Heart right ventricle (tissue), 16 donors: ENCODE measurements at regions not wholly inside any gene's neighbourhood (a gene's known extent, or its start where the extent isn't known, plus 50 kb on each side); places are given as distances from the start of the nearest gene placed in this dataset.

Experiments used
- ATAC-seq, 8 donors: fragments of 200-7000 bp; cut with Tn5 transposase; one replicate each; pipeline ENCODE4 v1.9.1; 2020; ENCODE audit warnings: mild to moderate bottlenecking in 8 of 8, moderate library complexity in 8 of 8, moderate number of reproducible peaks in 1 of 8
- DNase-seq, 2 donors: peaks; one replicate each; pipeline ENCODE4 v3.0.0-alpha.2; 2020
- H3K27ac ChIP-seq, 10 donors: fragments of 200-600 bp; sonication (generic) in 2 of 10; one replicate each; pipeline versions ENCODE4 v1.5.0 to v1.8.0; 2020 to 2022; ENCODE audit warnings: mild to moderate bottlenecking in 3 of 10
- H3K27me3 ChIP-seq, 7 donors: fragments of 200-600 bp; one replicate each; pipeline ENCODE4 v1.8.0; 2021 to 2022; ENCODE audit warnings: mild to moderate bottlenecking in 2 of 7
- H3K36me3 ChIP-seq, 9 donors: fragments of 200-600 bp; sonication (generic) in 1 of 9; one replicate each; pipeline versions ENCODE4 v1.5.0 to v1.8.0; 2020 to 2022; ENCODE audit warnings: mild to moderate bottlenecking in 2 of 9
- H3K4me1 ChIP-seq, 9 donors: fragments of 200-600 bp; sonication (generic) in 1 of 9; one replicate each; pipeline versions ENCODE4 v1.5.0 to v1.8.0; 2020 to 2022; ENCODE audit warnings: mild to moderate bottlenecking in 4 of 9
- H3K4me3 ChIP-seq, 10 donors: fragments of 200-600 bp; sonication (generic) in 2 of 10; one replicate each; pipeline versions ENCODE4 v1.5.0 to v1.8.0; 2020 to 2022; ENCODE audit warnings: mild to moderate bottlenecking in 7 of 10, moderate library complexity in 2 of 10
- H3K9me3 ChIP-seq, 11 donors: fragments of 200-600 bp in 10 of 11; sonication (generic) in 2 of 11; one replicate each; pipeline versions ENCODE4 v1.5.0 to v1.8.0; 2013 to 2022; ENCODE audit warnings: mild to moderate bottlenecking in 2 of 11, control low read depth in 1 of 11, moderate library complexity in 1 of 11
- WGBS, 2 donors: extraction: QIAGEN DNeasy Blood & Tissue Kit; methylation state at CpG; one replicate each; pipeline ENCODE4 v1.1.7; 2013; ENCODE audit warnings: inconsistent platforms in 1 of 2; 5-methylcytosine and 5-hydroxymethylcytosine counted together
- intact Hi-C, 10 donors: fragments of 100-400 bp; cut with DNase I; formaldehyde crosslinking; loops; one replicate each; pipeline versions ENCODE4 v1.11.1 to v1.14.2; 2022
- TF ChIP-seq, protein P1 (sequence below), 9 donors: fragments of 200-600 bp; sonication (generic) in 2 of 9; IDR thresholded peaks; one replicate each; pipeline versions ENCODE4 v1.5.0 to v1.8.0; 2021 to 2022; ENCODE audit warnings: antibody characterized with exemption in 9 of 9, mild to moderate bottlenecking in 5 of 9, moderate library complexity in 1 of 9
- donor health status: Arrhythmogenic right ventricular cardiomyopathy.
- donor health status: ischemic (EF 13 %, LVEDD 7.1; RV severe dilation, severe dysfunction).
- donor health status: healthy with polysubstance abuse.
- donor health status: DM: no; HTN: yes; CAD: no.
- donor health status: DM: no; HTN: no; CAD: no.
- donor health status: ischemic (EF 25% LVEDD 6.9; RV normal size, moderate dysfunction).
- donor health status: ischemic (EF 25% LVEDD 5.7; RV mildly dilated, moderate dysfunction).
- donor health status: healthy.
- donor health status: DM: yes; HTN: yes; CAD: no.
- donor health status: Ischemic cardiomyopathy.
- donor health status: ischemic (EF 35%, LVEDD 5.7; RV mildly dilated, moderate dysfunction).
- donor health status: nonischemic (EF 11% LVEDD 7.7; RV severe dilation, severe dysfunction).
- donor health status: DM: yes; HTN: yes; CAD: no.
- donor health status: PGD.
- donor health status: ischemic (EF 29% LVEDD 5.4; RV normal size, mild dysfunction).
- donor health status: nonischemic (EF 23%, LVEDD 6.1; RV moderate dilation, normal function).

- H3K4me3 ChIP-seq = no peak overlapping the region
- intact Hi-C loops = no loop called here
- no peaks in the 10 kb centered on the region for H3K4me1 ChIP-seq
- TF ChIP-seq, protein P1, sequence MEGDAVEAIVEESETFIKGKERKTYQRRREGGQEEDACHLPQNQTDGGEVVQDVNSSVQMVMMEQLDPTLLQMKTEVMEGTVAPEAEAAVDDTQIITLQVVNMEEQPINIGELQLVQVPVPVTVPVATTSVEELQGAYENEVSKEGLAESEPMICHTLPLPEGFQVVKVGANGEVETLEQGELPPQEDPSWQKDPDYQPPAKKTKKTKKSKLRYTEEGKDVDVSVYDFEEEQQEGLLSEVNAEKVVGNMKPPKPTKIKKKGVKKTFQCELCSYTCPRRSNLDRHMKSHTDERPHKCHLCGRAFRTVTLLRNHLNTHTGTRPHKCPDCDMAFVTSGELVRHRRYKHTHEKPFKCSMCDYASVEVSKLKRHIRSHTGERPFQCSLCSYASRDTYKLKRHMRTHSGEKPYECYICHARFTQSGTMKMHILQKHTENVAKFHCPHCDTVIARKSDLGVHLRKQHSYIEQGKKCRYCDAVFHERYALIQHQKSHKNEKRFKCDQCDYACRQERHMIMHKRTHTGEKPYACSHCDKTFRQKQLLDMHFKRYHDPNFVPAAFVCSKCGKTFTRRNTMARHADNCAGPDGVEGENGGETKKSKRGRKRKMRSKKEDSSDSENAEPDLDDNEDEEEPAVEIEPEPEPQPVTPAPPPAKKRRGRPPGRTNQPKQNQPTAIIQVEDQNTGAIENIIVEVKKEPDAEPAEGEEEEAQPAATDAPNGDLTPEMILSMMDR (IDR thresholded peaks at IDR 0.05) = no peak
- WGBS, 2 donors = 79 to 84% methylated on average over 4 of the region's 4 CpGs
- no peak for DNase-seq
- no peak for ATAC-seq
- no peak overlapping the region for H3K27ac ChIP-seq
- H3K9me3 ChIP-seq = peaks cover 0 to 20% (median 8%) of the 10 kb centered on the region in 11 donors
- no peaks in the 10 kb centered on the region for H3K36me3 ChIP-seq
- peaks cover 0 to 10% (median 0%) of the 10 kb centered on the region in 7 donors for H3K27me3 ChIP-seq
These were observed 167.6 kb upstream of the EOMES start for GRCh38 chr3:27889745-27890144.

- intact Hi-C loops = no loop called here
- no peaks in the 10 kb centered on the region for H3K27me3 ChIP-seq
- ATAC-seq (no peak), DNase-seq (no peak)
- H3K36me3 ChIP-seq = no peaks in the 10 kb centered on the region
- 79 to 84% methylated on average over 2 of the region's 2 CpGs for WGBS, 2 donors
- H3K9me3 ChIP-seq = peaks cover 0 to 5% (median 0%) of the 10 kb centered on the region in 11 donors
- H3K4me3 ChIP-seq = no peak overlapping the region
- TF ChIP-seq, protein P1 (IDR thresholded peaks at IDR 0.05) = no peak
- no peak overlapping the region for H3K27ac ChIP-seq
- H3K4me1 ChIP-seq = no peaks in the 10 kb centered on the region
These were observed 178.2 kb upstream of the EOMES start for GRCh38 chr3:27900316-27900715.

DNA sequence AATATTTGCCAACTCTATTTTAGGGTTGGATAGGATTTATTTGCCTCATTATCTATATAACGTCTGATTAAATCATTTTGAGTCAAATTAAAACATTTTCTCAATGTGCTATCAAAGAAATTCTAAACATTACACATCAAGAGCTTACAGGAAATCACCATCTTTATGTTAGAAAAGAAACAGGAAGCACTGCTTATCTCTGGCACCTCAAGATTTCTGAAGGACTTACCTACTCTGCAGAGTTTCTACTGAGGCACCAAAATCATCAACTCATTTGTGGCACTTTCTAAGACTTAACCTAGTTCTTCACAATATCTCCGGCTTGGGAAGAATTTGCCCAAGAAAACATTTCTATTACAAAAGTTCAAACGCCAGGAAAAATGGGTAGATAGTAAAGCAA, 181.3 kb upstream of the EOMES start:
- no peak overlapping the region for H3K27ac ChIP-seq
- intact Hi-C loops = no loop called here
- TF ChIP-seq, protein P1 (IDR thresholded peaks at IDR 0.05) = no peak

GRCh38 chr3:27905625-27906024, 183.5 kb upstream of the EOMES start:
- whole genome bisulfite sequencing, 2 donors = 69 to 72% methylated on average over 2 of the region's 2 CpGs

More for the DNA sequence above, 181.3 kb upstream of the EOMES start:
- Histone ChIP-seq H3K4me1 (no peaks in the 10 kb centered on the region), H3K9me3 (no peaks in the 10 kb centered on the region), H3K4me3 (no peak overlapping the region), H3K27me3 (no peaks in the 10 kb centered on the region), H3K36me3 (no peaks in the 10 kb centered on the region)
- WGBS, 2 donors = 61 to 78% methylated on average over 3 of the region's 3 CpGs
- ATAC-seq (no peak), DNase-seq (no peak)

More at GRCh38 chr3:27905625-27906024, 183.5 kb upstream of the EOMES start:
- H3K27ac ChIP-seq = no peak overlapping the region
- ATAC-seq (no peak), DNase-seq (no peak)
- TF ChIP-seq, protein P1 (IDR thresholded peaks at IDR 0.05) = no peak
- H3K4me1 ChIP-seq = no peaks in the 10 kb centered on the region
- intact Hi-C loops = no loop called here
- no peaks in the 10 kb centered on the region for H3K36me3 ChIP-seq
- no peaks in the 10 kb centered on the region for H3K27me3 ChIP-seq
- no peaks in the 10 kb centered on the region for H3K9me3 ChIP-seq
- no peak overlapping the region for H3K4me3 ChIP-seq
